ENCODE measurements at regions not wholly inside any gene's neighbourhood (a gene's known extent, or its start where the extent isn't known, plus 50 kb on each side); places are given as distances from the start of the nearest gene placed in this dataset.

DNA sequence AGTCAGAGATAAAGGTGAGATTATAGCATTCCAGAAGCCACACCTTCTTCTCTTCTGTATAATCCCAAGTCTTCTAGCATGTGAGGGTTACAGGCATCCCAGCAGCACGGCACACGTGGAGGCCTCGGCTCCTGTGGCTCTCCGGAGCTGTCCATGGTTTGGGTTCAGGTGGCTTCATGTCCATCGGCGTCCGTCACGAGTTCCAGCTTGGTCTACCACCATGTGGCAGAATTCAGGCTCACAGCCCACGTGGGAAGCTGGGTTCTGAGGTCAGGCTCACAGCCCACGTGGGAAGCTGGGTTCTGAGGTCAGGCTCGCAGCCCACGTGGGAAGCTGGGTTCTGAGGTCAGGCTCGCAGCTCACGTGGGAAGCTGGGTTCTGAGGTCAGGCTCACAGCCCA, 378.3 kb upstream of the SALL3 start:
- DNase-seq (ENCODE audit: low read depth): no peak

DNA sequence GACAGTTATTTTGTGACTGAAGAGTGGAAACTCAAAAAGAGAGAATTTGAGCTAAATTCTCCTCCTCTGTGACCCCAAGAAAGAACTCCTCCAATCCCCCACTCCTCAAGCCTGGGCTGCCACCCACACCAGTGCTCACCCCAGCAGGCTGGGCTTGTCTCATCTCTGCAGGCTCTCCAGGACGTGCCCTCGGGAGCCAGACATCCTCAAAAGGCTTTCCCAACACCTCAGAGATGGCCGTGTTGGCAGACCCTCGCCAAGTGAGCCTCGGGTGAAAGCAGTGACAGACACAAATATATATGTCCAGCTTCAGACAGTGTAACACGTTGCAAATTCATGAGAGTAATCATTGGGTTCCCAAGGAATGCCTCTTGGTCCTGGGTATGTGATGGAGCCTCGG, 377.7 kb upstream of the SALL3 start:
- DNase-seq (ENCODE audit: low read depth): no peak

DNA sequence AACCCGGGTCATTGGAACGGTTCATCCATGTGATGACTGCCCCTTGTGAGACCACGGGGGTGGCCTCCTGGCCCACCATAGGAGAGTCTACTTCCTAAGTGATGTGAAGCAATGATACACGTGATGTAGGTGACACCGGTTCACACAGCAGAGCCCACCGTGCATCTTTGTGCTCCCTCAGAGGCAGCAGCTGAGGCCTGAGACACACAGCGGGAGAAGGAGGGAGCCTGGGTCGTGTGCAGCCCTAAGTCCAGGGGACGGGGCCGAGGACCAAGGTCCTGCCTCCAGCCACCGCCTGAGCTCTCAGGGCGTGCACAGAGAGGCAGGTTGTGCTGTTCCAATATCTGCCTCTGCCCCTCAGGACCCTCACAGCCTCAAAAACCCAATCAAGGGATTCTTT, 377.2 kb upstream of the SALL3 start:
- no peak for DNase-seq (ENCODE audit: low read depth)

DNA sequence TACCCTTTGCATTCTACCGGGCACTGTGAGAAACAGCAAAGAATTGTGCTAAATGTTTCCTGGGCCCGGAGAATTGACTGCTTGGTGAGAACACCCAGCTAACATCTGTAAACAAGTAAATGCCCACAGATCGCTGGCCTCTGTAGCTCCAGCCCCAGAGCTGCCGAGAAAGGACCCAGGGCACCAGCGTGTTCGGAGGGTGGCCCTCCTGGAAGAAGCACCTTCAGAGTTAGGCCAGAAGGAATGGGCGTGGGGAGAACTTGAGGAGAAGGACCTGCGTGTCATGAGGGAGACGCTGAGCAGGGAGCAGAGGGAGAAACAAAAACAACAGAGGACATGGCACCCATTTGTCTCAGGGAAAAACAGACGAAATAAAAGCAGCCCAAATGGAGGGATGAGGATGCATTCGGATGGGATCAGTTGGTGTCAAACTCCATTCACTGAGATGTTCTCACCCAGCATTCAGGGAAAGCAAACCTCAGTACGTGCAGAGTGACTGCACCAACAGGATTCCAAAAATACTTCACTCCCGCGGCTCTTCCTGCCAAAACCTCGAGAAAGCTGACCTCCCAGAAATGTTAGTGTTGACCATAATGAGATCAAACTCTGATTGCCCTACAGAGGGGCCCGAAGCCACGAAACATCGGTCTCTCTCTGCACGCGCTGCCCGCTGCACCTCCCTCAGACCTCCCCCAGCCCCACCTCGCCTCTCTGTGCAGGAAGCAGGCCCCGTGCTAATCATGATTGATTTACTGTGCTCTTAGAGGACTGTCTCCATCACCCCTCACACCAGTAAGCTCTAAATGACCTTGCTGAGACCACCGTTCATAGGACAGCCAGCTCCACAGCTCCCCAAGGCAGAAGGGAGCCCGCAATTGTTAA, 376.3 kb upstream of the SALL3 start:
- DNase-seq (ENCODE audit: low read depth): no peak

DNA sequence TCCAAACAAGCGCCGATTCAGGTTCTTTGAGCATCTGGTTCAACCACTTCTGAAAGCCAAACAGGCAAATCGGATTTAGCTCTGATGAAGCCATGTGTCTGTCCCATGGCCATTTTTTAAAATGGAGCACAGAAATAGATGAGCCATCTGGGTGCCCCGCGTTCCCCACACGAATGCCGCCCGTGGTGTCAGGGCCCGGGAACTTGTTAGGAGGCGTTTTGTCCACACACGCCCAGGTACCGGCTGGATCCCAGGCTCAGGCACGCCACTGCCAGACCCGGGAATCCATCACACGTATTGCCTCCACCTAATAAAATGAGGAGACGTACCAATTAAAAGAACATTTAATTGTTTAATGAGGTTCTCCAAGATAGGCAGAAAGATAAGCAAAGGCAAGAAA, 374.4 kb upstream of the SALL3 start:
- DNase-seq (ENCODE audit: low read depth): no peak

DNA sequence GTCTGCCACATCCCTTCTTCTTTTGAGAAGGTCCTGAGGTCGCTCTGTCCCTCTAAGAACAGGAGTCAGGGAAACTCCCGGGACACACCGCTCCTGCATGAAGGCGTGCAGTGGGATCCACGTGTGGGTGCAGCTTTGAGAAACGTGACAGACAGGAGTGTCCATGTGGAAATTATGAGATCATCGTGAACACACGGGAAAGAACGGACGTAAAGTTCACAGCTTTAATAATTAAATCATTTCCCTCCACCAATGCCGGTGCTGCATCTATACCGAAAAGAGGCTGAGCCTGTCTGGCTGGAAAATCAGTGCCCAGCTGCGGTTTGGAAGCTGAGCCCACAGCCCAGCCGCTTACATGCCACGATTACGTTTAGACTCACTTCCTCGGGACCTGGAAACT, 372.4 kb upstream of the SALL3 start:
- DNase-seq (ENCODE audit: low read depth): no peak

DNA sequence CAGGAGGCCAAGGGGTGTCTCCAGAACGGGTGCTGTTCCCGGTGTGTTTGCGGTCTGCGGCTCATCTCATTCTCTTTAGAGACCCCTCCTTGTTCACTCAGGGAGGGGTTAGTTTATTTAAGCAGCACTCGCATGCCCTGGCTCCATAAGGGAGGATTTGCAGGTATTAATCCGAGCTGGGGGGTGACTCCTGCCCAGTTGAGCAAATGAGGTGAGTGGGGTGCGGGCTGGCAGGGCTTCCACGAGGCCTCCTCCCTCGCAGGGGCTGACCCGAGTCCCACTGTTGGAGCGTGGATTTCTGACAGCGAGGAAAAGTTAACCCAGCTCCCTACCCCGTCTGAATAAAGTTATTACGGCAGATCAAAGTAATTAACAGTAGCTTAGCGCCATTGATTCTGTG, 371.8 kb upstream of the SALL3 start:
- no peak for DNase-seq (ENCODE audit: low read depth)

DNA sequence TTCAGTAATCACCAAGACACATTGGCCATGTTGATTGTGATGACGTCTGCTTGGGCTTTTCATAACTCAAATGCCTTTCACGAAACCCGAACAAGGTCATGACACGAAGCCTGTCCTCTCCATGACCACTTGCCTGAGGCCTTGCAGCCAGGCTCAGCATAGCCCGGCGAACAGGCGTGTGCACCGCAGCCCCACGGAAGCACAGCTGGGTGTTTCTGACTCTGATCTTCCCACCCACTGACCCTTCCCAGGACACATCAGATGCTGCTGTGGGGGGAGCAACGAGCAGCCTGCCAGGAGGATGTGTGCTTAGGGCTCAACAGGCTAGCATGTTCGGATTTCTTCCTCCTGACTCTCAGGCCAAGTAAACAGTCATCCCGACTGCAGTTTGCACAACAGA, 369.4 kb upstream of the SALL3 start:
- DNase-seq (ENCODE audit: low read depth): no peak

DNA sequence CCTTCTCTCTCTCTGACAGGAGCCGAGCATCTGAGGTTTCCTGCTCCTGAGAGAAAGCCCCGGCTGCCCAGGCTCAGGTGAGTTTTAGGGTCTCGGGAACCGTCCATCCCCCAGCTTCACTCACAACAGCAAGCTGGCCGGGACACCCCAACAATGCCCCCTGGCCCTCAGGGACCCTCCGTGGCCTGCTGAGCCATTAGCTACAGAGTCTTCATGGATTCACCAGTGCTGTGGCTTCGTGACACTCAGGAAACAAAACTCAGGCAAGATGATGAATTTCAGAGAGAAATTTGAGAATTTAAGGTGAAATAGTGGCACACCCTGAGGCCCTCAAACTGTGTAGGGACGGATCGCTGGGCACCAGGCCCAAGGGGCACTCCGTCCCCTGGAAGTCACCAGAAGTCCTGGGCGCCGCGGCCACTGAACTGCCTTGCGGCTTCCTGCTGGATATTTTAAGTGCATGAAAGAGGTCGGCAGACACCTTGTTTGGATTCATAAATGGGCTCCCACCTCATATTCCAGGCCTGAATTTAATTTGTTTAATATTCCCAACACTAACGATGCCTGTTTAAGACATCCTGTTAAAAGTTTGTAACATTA, 368.3 kb upstream of the SALL3 start:
- DNase-seq (ENCODE audit: low read depth): no peak

DNA sequence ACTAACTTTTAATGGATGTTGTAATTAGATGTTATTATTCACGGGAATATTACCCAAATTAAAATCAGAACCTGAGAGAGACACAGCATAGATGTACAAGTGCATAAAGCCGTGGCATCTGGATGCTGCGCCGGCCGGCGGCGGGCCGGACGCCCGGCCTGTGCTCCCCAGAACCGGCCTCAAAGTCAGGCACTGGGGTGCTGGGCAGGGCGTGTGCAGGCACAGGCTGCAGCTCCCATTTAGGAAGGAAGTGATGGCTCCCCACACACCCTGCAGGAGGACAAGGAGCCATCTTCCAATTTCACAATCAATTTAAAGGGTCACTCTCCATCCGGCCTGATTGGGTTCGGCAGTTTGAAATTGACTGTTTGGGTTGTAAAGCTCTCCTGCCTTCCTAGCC, 367.7 kb upstream of the SALL3 start:
- DNase-seq (ENCODE audit: low read depth): no peak

DNA sequence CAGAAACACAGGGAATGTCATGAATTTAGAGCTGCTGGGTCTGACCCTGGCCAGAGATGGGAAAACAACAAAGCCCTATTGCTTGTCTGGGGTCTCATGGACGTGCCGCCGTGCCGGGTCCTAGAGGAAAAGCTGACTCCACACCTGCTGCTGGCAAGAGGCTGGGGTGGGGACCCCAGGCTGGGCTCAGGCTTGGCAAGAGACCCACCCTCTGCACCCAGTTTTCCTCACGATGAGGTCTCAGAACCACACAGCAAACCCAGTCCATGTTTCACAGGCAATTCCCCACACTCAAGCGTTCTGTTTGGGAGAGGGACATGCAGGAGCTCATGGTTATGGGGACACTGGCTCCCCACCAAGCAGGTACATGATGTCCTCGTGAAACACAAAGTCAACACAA, 367.3 kb upstream of the SALL3 start:
- no peak for DNase-seq (ENCODE audit: low read depth)

DNA sequence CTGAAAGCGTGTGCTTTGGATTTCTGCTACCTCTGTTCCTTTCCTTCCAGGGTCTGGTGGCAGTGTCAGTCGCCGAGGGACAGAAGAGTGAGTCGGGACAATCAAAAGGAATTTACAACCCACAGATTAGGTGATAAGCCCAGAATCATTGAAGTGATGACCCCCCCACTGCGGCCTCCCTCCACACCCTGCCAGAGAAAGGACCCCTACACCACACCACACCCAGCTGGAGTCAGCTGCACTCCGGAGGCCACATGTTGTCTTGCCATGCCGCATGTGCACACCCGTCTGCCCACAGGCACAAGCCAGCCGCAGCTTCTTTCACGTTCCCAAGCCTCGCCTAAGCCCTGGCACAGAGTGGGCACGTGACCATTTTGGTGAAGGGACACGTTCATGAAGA, 366.8 kb upstream of the SALL3 start:
- DNase-seq (ENCODE audit: low read depth): no peak

DNA sequence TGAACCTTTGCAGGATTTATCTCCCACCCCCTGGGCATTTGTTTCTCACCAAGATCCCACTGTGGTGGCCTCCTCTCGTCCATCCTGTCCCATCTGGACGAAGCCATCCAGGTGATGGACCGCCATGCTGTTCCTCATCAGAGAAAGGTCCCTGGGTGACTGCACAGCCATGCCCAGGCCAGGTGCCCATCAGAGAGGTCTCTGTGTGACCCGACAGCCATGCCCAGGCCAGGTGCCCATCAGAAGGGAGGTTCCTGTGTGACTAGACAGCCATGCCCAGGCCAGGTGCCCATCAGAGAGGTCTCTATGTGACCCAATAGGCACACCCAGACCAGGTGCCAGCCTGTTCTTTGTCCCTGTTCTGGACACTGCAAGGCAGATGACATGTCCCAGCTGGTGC, 360.9 kb upstream of the SALL3 start:
- DNase-seq (ENCODE audit: low read depth): no peak

DNA sequence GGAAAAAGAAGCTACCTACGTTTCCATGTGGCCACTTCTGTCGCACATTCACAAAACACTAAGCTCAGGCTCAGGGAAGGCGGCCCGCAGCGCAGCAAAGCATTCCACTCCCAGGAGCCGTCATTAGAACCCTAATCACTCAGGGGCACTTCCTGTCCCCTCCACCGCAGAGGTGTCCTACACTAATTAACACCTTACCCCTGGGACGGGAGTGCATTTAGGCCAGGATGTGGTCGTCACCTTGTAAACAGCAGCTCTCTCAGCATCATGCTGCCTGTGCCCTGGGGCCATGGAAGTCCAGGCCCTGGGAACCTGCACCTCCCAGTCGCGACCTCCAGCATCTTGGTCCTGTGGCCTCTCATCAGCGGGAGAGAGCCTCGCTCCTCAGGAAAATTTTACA, 359.8 kb upstream of the SALL3 start:
- no peak for DNase-seq (ENCODE audit: low read depth)

DNA sequence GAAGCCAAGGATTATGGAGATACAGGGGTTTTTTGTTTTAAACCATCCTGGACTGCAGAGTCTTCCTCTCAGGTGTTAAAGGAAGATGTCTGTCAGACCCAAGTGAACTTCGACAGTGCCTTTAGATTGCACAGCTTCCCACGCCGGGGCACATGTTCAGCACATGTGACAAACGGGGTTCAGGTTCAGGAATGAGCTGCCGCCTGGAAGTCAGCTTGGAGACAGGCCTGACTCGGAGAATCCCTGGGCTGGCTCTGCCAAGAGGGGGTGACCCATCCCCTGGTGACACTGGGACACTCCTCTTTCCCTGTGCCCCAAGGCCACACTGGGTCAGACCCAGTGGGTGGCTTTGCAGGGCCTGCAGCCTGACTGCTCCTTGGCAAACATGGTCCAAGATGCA, 359.3 kb upstream of the SALL3 start:
- DNase-seq (ENCODE audit: low read depth): no peak

DNA sequence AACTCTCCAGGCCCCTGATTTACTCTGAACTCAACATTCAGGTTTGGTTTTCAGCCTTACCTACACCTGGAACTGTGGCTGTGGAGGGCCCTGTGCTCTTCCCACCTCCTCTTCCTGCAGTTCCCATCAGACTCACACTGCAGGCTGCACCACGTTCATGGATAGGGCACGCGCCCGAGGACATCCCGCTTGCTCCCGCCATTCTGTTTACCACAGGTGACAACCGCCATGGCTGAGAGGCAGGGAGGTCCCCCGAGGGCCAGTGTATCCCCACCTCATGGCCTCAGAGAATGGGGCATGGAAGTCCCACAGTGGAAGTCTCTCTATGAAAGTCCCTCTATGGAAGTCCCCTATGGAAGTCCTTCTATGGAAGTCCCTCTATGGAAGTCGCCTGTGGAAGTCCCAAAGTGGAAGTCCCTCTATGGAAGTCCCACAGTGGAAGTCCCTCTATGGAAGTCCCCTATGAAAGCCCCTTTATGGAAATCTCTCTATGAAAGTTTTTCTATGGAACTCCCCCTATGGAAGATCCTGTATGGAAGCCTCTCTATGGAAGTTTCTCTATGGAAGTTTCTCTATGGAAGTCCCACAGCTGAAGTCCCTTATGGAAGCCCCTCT, 358.4 kb upstream of the SALL3 start:
- no peak for DNase-seq (ENCODE audit: low read depth)

DNA sequence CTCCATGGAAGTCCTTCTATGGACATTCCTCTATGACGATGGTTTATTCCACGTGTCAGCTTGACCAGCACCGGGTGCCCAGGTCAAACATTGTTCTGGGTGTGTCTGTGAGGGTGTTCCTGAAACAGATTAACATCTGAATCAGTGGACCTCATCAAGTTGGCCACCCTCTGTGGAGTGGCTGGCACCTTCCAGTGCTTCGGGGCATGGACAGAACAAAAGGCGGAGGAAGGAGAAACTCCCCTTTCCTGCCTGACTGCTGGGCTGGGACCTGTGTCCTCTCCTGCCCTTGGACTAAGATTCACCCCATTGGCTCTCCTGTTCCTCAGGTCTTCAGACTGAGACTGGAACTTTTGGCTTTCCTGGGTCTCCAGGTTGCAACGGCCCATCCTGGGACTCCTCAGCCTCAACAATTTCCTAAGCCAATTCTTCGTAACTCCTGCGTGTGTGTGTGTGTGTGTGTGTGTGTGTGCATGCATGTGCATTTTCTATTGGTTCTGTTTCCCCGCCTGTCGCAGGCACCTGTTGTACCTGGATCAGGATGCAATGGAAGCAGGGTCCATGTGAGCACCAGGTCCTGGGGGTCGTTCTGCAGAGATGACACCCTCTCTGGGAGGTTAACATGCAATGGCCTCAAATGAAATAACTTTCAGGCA, 357.2 kb upstream of the SALL3 start:
- DNase-seq (ENCODE audit: low read depth): no peak

DNA sequence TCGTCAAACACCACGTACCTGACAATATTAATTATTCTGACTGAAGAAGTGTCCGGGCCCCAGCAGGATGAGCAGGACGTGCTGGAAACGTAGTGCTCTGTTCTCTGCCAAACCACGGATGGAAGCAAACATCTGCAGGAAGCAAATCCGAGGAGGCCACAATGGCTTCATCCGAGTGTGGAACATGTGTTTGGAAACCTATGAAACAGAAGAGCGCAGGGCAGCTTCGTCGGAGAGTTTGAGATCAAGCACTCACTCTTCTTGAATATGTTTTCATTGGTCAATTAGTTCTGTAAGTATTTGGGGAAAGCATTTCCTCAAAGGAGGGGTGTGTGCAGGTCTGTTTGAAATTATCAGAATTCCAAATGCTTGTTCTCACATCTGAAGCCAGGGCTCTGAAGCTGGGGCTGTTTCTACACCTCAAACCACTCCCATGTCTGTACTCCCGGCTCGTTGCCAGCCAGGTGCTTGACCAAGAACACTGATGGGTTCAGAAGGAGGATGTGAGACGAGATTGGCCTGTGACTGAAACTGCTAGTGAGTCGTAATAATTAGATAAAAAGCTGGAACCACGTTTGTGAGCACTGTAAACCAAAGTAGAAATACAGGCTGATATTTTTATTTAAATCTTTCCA, 356.6 kb upstream of the SALL3 start:
- no peak for DNase-seq (ENCODE audit: low read depth)

DNA sequence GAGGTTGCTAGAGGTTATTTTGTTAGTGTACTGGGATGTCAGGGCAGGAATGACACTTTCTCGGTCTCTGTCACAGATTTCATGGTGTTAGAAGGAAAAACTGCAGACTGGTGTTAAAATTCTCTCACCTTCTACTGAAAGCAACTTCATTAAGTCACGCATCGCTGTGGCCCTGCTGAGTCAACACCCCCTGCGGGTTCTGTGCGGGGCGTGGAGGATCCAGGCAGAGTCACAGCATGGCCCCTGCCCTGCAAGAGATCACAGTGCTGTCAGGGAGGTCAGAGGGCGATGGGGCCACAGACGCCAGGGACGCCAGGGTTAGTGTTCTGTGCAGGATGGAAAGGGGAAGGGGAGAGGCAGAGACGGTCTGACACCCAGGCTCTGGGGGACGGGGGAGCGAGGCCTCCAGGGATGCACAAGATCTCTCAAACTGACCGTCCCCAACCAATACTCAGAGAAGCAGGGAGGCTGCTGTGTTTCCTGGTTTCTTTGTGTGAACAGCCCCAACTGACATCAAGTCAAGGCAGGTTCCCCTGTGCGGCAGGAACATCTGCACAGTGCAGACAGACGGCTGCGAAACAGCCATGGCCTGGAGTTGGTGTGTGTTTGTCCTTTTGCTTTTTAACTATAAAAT, 354.9 kb upstream of the SALL3 start:
- no peak for DNase-seq (ENCODE audit: low read depth)

DNA sequence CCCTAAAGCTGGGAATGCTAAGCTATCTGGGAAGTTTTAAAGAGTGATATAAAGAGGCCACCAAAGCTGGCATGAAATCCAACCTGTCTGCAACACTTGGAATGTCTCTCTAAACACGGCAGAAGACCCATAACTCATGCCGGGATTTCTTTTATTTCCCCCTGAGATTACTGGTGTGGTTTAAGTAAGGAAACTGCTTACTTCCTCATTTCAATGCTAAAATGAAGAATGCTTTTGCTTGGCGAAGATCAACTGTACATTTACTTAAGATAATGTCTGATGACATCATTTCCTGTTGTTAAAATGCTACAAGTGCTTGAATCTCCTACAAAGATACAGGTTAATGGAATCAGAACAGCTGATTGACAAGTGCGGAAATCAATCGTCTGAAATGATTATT, 353.8 kb upstream of the SALL3 start:
- no peak for DNase-seq (ENCODE audit: low read depth)

DNA sequence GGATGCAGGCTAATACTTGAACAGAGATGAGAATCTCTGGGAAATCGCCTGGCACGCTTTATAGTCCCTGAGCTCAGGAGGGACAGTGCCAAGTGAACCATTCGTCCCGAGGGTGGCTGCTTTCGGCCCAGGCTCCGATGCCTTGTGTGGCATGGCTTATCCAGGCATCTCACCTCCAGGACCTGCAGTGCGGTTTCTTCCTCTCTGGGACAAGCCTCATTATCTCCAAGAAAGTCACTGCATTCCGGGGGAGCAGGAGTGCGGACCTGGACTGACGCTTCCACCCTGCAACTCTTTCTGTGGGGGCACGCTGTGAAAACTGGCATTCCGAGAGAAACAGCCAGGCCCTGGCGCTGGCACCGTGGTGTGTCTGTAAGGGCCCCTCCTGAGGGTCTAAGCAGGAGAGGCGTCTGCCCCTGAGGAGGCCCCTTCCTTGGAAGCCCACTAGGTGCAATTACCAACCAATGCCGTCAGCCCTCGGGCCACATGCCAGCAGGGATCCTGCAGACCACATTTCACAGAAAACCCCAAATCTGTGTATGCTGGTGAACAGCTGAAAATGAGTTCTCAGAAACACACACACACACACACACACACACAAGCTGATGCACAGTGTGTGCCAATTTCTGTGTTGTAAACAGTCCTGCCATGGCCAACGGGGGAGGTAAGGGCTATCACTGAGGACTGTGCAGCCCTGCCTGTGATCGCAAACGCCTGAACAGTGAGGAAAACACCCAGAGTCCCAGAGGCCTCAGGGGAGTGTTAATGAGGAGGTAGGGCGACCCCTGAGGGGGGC, 351.9 kb upstream of the SALL3 start:
- DNase-seq (ENCODE audit: low read depth): no peak
